ENCODE measurements at regions not wholly inside any gene's neighbourhood (a gene's known extent, or its start where the extent isn't known, plus 50 kb on each side); places are given as distances from the start of the nearest gene placed in this dataset.

DNA sequence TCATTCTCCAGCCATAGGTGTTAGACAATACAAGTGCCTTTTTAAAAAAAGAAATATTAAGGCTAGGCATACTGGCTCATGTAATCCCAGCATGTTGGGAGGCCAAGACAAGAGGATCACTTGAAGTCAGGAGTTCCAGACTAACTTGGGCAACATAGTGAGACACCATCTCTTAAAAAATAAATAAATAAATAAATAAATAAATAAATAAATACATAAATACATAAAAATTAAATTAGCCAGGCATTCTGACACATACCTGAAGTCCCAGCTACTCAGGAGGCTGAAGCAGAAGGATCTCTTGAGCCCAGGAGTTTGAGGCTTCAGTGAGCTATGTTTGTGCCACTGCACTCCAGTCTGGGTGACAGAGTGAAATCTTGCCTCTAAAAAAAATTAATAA lies 85.8 kb upstream of the ATP1B1 start:
- Histone ChIP-seq H3K9me3 (ENCODE audit: low read depth, low read length) (no peaks in the 10 kb centered on the region), H3K27me3 (ENCODE audit: insufficient read depth, low read length) (no peaks in the 10 kb centered on the region), H2AFZ (ENCODE audit: low read length) (no peak overlapping the region), H3K4me1 (ENCODE audit: insufficient read depth, low read length) (no peaks in the 10 kb centered on the region), H3K4me3 (ENCODE audit: insufficient read depth, low read length) (no peak overlapping the region), H4K20me1 (ENCODE audit: insufficient read depth, low read length) (no peaks in the 10 kb centered on the region), H3K36me3 (ENCODE audit: insufficient read depth, low read length) (no peaks in the 10 kb centered on the region), H3K27ac (ENCODE audit: low read depth, low read length) (no peak overlapping the region), H3K4me2 (ENCODE audit: insufficient read depth, low read length) (no peak overlapping the region), H3K79me2 (ENCODE audit: insufficient read depth, low read length) (no peaks in the 10 kb centered on the region)
- DNase-seq (ENCODE audit: insufficient read length, low spot score, missing footprints): no peak
- TF ChIP-seq, protein P1, sequence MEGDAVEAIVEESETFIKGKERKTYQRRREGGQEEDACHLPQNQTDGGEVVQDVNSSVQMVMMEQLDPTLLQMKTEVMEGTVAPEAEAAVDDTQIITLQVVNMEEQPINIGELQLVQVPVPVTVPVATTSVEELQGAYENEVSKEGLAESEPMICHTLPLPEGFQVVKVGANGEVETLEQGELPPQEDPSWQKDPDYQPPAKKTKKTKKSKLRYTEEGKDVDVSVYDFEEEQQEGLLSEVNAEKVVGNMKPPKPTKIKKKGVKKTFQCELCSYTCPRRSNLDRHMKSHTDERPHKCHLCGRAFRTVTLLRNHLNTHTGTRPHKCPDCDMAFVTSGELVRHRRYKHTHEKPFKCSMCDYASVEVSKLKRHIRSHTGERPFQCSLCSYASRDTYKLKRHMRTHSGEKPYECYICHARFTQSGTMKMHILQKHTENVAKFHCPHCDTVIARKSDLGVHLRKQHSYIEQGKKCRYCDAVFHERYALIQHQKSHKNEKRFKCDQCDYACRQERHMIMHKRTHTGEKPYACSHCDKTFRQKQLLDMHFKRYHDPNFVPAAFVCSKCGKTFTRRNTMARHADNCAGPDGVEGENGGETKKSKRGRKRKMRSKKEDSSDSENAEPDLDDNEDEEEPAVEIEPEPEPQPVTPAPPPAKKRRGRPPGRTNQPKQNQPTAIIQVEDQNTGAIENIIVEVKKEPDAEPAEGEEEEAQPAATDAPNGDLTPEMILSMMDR (IDR thresholded peaks at IDR 0.05; ENCODE audit: extremely low read depth, low read depth, low read length): no peak

DNA sequence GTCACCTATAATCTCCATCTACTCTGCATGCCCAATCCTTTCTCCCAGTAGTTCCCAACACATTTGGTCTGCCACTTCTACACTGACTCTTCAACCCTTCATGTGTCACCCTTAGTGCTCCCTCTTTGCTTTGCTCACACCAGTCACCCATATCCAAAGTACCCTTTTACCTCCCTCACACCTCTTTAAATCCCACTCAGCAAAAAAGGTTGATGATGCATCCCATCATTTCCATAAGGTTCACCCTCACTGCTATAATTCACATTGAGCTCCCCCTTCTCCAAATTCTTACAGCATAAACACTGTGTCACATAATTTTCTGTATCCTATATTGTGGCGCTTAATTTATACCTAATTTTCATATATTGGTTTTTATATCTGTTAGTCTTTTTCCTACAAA lies 83.8 kb upstream of the ATP1B1 start:
- Histone ChIP-seq H3K4me2 (ENCODE audit: insufficient read depth, low read length) (no peak overlapping the region), H3K36me3 (ENCODE audit: insufficient read depth, low read length) (no peaks in the 10 kb centered on the region), H3K79me2 (ENCODE audit: insufficient read depth, low read length) (no peaks in the 10 kb centered on the region), H3K27me3 (ENCODE audit: insufficient read depth, low read length) (no peaks in the 10 kb centered on the region), H3K9me3 (ENCODE audit: low read depth, low read length) (no peaks in the 10 kb centered on the region), H4K20me1 (ENCODE audit: insufficient read depth, low read length) (no peaks in the 10 kb centered on the region), H2AFZ (ENCODE audit: low read length) (no peak overlapping the region), H3K27ac (ENCODE audit: low read depth, low read length) (no peak overlapping the region), H3K4me1 (ENCODE audit: insufficient read depth, low read length) (no peaks in the 10 kb centered on the region), H3K4me3 (ENCODE audit: insufficient read depth, low read length) (no peak overlapping the region)
- TF ChIP-seq, protein P1 (IDR thresholded peaks at IDR 0.05; ENCODE audit: extremely low read depth, low read depth, low read length): no peak
- no peak for DNase-seq (ENCODE audit: insufficient read length, low spot score, missing footprints)

DNA sequence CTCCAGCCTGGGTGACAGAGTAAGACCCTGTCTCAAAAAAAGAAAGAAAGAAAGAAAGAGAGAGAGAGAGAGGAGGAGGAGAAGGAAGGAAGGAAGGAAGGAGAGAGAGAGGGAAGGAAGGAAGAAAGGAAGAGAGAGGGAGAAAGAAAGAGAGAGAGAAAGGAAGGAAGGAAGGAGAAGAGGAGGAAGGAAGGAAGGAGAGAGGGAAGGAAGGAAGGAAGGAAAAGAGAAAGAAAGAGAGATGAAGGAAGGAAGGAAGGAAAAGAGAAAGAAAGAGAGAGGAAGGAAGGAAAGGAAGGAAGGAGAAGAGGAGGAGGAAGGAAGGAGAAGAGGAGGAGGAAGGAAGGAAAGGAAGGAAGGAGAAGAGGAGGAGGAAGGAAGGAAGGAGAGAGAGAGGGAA lies 82.2 kb upstream of the ATP1B1 start:
- Histone ChIP-seq H4K20me1 (ENCODE audit: insufficient read depth, low read length) (no peaks in the 10 kb centered on the region), H3K4me3 (ENCODE audit: insufficient read depth, low read length) (no peak overlapping the region)

GRCh38 chr1:169024800-169025271 lies 81.7 kb upstream of the ATP1B1 start:
- Histone ChIP-seq H2AFZ (ENCODE audit: low read length) (no peak overlapping the region), H3K4me3 (ENCODE audit: insufficient read depth, low read length) (no peak overlapping the region), H3K79me2 (ENCODE audit: insufficient read depth, low read length) (no peaks in the 10 kb centered on the region), H3K9me3 (ENCODE audit: low read depth, low read length) (no peaks in the 10 kb centered on the region), H3K27ac (ENCODE audit: low read depth, low read length) (no peak overlapping the region), H3K4me2 (ENCODE audit: insufficient read depth, low read length) (no peak overlapping the region), H3K4me1 (ENCODE audit: insufficient read depth, low read length) (no peaks in the 10 kb centered on the region), H4K20me1 (ENCODE audit: insufficient read depth, low read length) (no peaks in the 10 kb centered on the region), H3K36me3 (ENCODE audit: insufficient read depth, low read length) (no peaks in the 10 kb centered on the region), H3K27me3 (ENCODE audit: insufficient read depth, low read length) (no peaks in the 10 kb centered on the region)
- TF ChIP-seq, protein P1 (IDR thresholded peaks at IDR 0.05; ENCODE audit: extremely low read depth, low read depth, low read length): no peak
- DNase-seq (ENCODE audit: insufficient read length, low spot score, missing footprints): no peak

More for the DNA sequence above, 82.2 kb upstream of the ATP1B1 start:
- no peaks in the 10 kb centered on the region for H3K4me1 ChIP-seq (ENCODE audit: insufficient read depth, low read length)
- no peak for DNase-seq (ENCODE audit: insufficient read length, low spot score, missing footprints)
- H3K79me2 ChIP-seq (ENCODE audit: insufficient read depth, low read length): no peaks in the 10 kb centered on the region
- no peak overlapping the region for H3K27ac ChIP-seq (ENCODE audit: low read depth, low read length)
- H3K4me2 ChIP-seq (ENCODE audit: insufficient read depth, low read length): no peak overlapping the region
- TF ChIP-seq, protein P1 (IDR thresholded peaks at IDR 0.05; ENCODE audit: extremely low read depth, low read depth, low read length): no peak
- H3K9me3 ChIP-seq (ENCODE audit: low read depth, low read length): no peaks in the 10 kb centered on the region
- no peaks in the 10 kb centered on the region for H3K27me3 ChIP-seq (ENCODE audit: insufficient read depth, low read length)
- H2AFZ ChIP-seq (ENCODE audit: low read length): no peak overlapping the region
- no peaks in the 10 kb centered on the region for H3K36me3 ChIP-seq (ENCODE audit: insufficient read depth, low read length)

Data from osteoblast (primary cell).